Type B pancreatic cell (in vitro differentiated cells): ENCODE measurements at regions not wholly inside any gene's neighbourhood (a gene's known extent, or its start where the extent isn't known, plus 50 kb on each side); places are given as distances from the start of the nearest gene placed in this dataset.

Experiments
- DNase-seq: peaks from one replicate; pipeline ENCODE4 v3.0.0; 2021; ENCODE audit warnings: mixed read lengths; ENCODE audit not compliant: unreplicated experiment; ENCODE audit errors: extremely low spot score
- H3K27ac Mint-ChIP-seq: 2 replicates; pipeline ENCODE4 v1.8.0; 2021; ENCODE audit warnings: mild to moderate bottlenecking, mixed read lengths
- H3K27me3 Mint-ChIP-seq: 2 replicates; pipeline ENCODE4 v1.8.0; 2021; ENCODE audit warnings: mixed read lengths
- H3K36me3 Mint-ChIP-seq: 2 replicates; pipeline ENCODE4 v1.8.0; 2021; ENCODE audit warnings: mixed read lengths
- H3K4me1 Mint-ChIP-seq: one replicate; pipeline ENCODE4 v1.8.0; 2021; ENCODE audit warnings: mixed read lengths; ENCODE audit not compliant: unreplicated experiment
- H3K4me3 Mint-ChIP-seq: 2 replicates; pipeline ENCODE4 v1.8.0; 2021; ENCODE audit warnings: mild to moderate bottlenecking, mixed read lengths
- H3K9me3 Mint-ChIP-seq: 2 replicates; pipeline ENCODE4 v1.8.0; 2021; ENCODE audit warnings: mixed read lengths
- CTCF ChIP-seq: fragments of 200-600 bp; sonication (generic); conservative IDR thresholded peaks from 2 replicates; pipeline ENCODE4 v1.5.0; 2021; ENCODE audit warnings: antibody characterized with exemption, mild to moderate bottlenecking

- H3K4me3 Mint-ChIP-seq = no peak overlapping the region
Measured at GRCh38 chr4:20353646-20354045, 101.9 kb downstream of the SLIT2 start.

GRCh38 chr4:20354120-20354519 is 102.4 kb downstream of the SLIT2 start:
- no peak for TF ChIP-seq CTCF
- DNase-seq = no peak
- H3K4me3 Mint-ChIP-seq = no peak overlapping the region
- H3K27me3 Mint-ChIP-seq = no peaks in the 10 kb centered on the region
- H3K36me3 Mint-ChIP-seq = no peaks in the 10 kb centered on the region
- no peaks in the 10 kb centered on the region for H3K9me3 Mint-ChIP-seq
- peaks cover 40% of the 10 kb centered on the region for H3K4me1 Mint-ChIP-seq
- H3K27ac Mint-ChIP-seq = no peak overlapping the region

More at GRCh38 chr4:20353646-20354045, 101.9 kb downstream of the SLIT2 start:
- no peak for DNase-seq
- Mint-ChIP-seq H3K36me3 (no peaks in the 10 kb centered on the region), H3K27me3 (no peaks in the 10 kb centered on the region), H3K27ac (no peak overlapping the region), H3K9me3 (no peaks in the 10 kb centered on the region), H3K4me1 (peaks cover 40% of the 10 kb centered on the region)
- no peak for TF ChIP-seq CTCF

- no peak for DNase-seq
- Mint-ChIP-seq H3K36me3 (no peaks in the 10 kb centered on the region), H3K4me3 (peak overlapping the region; percentile 53), H3K9me3 (no peaks in the 10 kb centered on the region), H3K27ac (no peak overlapping the region), H3K27me3 (no peaks in the 10 kb centered on the region), H3K4me1 (peaks cover 47% of the 10 kb centered on the region)
- no peak for TF ChIP-seq CTCF
Measured at GRCh38 chr4:20356565-20356964, 104.9 kb downstream of the SLIT2 start.

GRCh38 chr4:20358110-20358509 is 106.4 kb downstream of the SLIT2 start:
- DNase-seq = no peak
- TF ChIP-seq CTCF = no peak
- Mint-ChIP-seq H3K9me3 (no peaks in the 10 kb centered on the region), H3K4me3 (no peak overlapping the region), H3K4me1 (peaks cover 36% of the 10 kb centered on the region), H3K27ac (no peak overlapping the region), H3K27me3 (no peaks in the 10 kb centered on the region), H3K36me3 (no peaks in the 10 kb centered on the region)

GRCh38 chr4:20359692-20360091 is 108.0 kb downstream of the SLIT2 start:
- Mint-ChIP-seq H3K4me1 (peaks cover 22% of the 10 kb centered on the region), H3K27me3 (no peaks in the 10 kb centered on the region), H3K27ac (no peak overlapping the region), H3K36me3 (peaks cover under 1% of the 10 kb centered on the region), H3K4me3 (no peak overlapping the region), H3K9me3 (no peaks in the 10 kb centered on the region)
- DNase-seq = no peak
- TF ChIP-seq CTCF = no peak

GRCh38 chr4:20362148-20362547 is 110.4 kb downstream of the SLIT2 start:
- H3K36me3 Mint-ChIP-seq = peaks cover 9% of the 10 kb centered on the region
- no peak overlapping the region for H3K27ac Mint-ChIP-seq
- no peaks in the 10 kb centered on the region for H3K27me3 Mint-ChIP-seq
- no peak overlapping the region for H3K4me3 Mint-ChIP-seq
- peaks cover 13% of the 10 kb centered on the region for H3K4me1 Mint-ChIP-seq
- DNase-seq = no peak
- no peaks in the 10 kb centered on the region for H3K9me3 Mint-ChIP-seq
- no peak for TF ChIP-seq CTCF
